Activated naive CD8-positive, alpha-beta T cell treated with anti-CD3 and anti-CD28 coated beads, Interleukin-2, amount 10 ng/mL, durations not matched to agents 7 days and 5 days (primary cell): ENCODE measurements at regions not wholly inside any gene's neighbourhood (a gene's known extent, or its start where the extent isn't known, plus 50 kb on each side); places are given as distances from the start of the nearest gene placed in this dataset.

Experiments used
- ATAC-seq: fragments of 150-1000 bp; cut with Tn5 transposase; one replicate; pipeline ENCODE4 v1.10.0; 2021; ENCODE audit warnings: low read depth, moderate library complexity
- POLR2A ChIA-PET: fragments of 350-600 bp; sonication (Branson Sonifier 250); formaldehyde crosslinking; loops from one replicate; lab custom pipeline; 2021; ENCODE audit warnings: antibody characterized with exemption; lab: Charles Lee
- DNase-seq: peaks from one replicate; pipeline ENCODE4 v3.0.0; 2021
- H3K27ac Mint-ChIP-seq: one replicate; pipeline ENCODE4 v1.8.0; 2022; ENCODE audit warnings: mild to moderate bottlenecking, mixed read lengths
- H3K27me3 Mint-ChIP-seq: one replicate; pipeline ENCODE4 v1.8.0; 2022; ENCODE audit warnings: mild to moderate bottlenecking, moderate library complexity, mixed read lengths
- H3K36me3 Mint-ChIP-seq: one replicate; pipeline ENCODE4 v1.8.0; 2021; ENCODE audit warnings: mild to moderate bottlenecking, mixed read lengths
- H3K4me1 Mint-ChIP-seq: one replicate; pipeline ENCODE4 v1.8.0; 2021; ENCODE audit warnings: mixed read lengths
- H3K4me3 Mint-ChIP-seq: one replicate; pipeline ENCODE4 v1.8.0; 2022; ENCODE audit warnings: mild to moderate bottlenecking, moderate library complexity, mixed read lengths
- H3K9me3 Mint-ChIP-seq: one replicate; pipeline ENCODE4 v1.8.0; 2021; ENCODE audit warnings: mixed read lengths

DNA sequence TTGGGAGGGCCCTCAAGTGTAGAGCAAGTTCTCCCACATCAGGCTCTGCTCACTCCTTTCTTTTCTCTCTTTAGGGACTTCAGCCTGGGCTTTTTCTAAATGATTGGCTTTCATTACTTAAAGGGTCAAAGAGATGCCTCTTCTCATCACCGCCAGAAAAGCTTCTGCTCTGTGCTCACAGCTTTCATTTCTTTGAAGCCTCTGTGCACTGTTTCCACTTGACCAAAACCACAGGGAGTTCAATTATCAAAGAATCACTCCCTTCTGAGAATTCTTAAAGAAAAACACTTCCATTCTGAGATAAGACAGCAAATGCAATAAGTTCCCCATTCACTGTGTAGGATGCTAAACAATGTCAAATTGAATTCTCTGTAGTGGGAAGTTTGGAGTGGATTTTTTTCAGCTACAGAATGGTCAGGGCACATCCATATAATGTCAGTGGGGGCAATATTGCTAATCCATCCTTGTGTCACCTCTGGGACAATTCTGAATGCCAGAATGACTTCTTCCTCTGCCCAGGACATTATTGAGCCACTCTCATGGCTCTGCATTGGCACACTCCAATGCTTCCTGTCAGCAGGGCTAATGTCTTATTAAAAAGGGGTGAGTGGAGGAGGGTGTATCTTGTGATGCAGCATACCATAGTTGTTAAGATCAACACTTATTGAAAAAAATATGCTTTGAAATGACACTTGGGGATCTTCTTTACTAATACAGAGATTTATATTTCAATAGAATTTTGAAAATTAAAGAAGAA lies 217.6 kb downstream of the SNCA start:
- POLR2A ChIA-PET, result no interaction called here
- H3K27me3 Mint-ChIP-seq, result no peaks in the 10 kb centered on the region

DNA sequence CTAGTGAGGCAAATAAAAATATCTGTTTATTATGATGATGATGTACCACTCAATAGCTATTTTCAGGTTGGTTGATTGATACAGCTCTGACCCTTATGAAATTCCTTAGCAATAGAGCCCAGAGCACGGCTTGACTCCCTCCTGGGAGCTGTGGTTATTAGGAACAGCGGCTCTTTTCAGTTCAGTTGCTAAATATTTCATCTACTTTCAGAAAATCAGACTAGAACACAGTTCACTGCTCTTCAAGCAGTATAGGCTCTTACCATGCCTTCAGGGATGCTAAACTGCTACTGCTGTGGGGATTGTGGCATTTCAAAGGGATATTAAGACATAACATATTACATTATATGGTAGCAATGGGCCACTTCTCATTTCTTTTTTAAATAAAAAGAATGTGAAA lies 218.8 kb downstream of the SNCA start:
- DNase-seq, result no peak
- H3K4me1 Mint-ChIP-seq, result peaks cover 41% of the 10 kb centered on the region
- POLR2A ChIA-PET, result no interaction called here
- no peak for ATAC-seq
- peaks cover 15% of the 10 kb centered on the region for H3K36me3 Mint-ChIP-seq
- peaks cover 7% of the 10 kb centered on the region for H3K9me3 Mint-ChIP-seq
- H3K27me3 Mint-ChIP-seq, result no peaks in the 10 kb centered on the region
- H3K27ac Mint-ChIP-seq, result peak overlapping the region; percentile 40
- no peak overlapping the region for H3K4me3 Mint-ChIP-seq

More for the DNA sequence above, 217.6 kb downstream of the SNCA start:
- H3K36me3 Mint-ChIP-seq, result peaks cover 6% of the 10 kb centered on the region
- peaks cover 39% of the 10 kb centered on the region for H3K4me1 Mint-ChIP-seq
- peak; percentile 89 for ATAC-seq
- peak overlapping the region; percentile 59 for H3K4me3 Mint-ChIP-seq
- H3K9me3 Mint-ChIP-seq, result peaks cover 2% of the 10 kb centered on the region
- peak overlapping the region; percentile 89 for H3K27ac Mint-ChIP-seq
- no peak for DNase-seq

DNA sequence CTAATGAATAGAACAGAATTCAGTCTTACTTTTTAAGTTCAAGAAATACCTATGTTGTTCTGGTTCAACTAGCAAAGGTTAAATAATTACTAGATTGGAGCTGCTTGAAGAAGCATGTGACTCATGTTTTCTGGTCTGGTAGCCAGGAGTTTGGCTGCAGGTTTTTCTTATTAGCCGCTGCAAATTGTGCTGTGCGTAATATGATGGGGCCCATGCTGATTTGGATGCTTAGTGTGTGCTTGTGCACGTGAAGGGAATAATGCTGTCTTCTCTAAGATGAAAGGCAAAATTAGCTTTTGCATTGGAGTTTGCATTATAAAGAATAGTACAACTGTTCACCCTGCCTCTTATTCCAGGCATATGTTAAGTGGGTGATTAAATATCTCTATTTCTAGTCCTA lies 219.6 kb downstream of the SNCA start:
- H3K27ac Mint-ChIP-seq, result no peak overlapping the region
- H3K36me3 Mint-ChIP-seq, result peaks cover 21% of the 10 kb centered on the region
- DNase-seq, result no peak
- ATAC-seq, result no peak
- H3K9me3 Mint-ChIP-seq, result peaks cover 13% of the 10 kb centered on the region
- POLR2A ChIA-PET, result no interaction called here
- H3K4me1 Mint-ChIP-seq, result peaks cover 48% of the 10 kb centered on the region
- H3K27me3 Mint-ChIP-seq, result no peaks in the 10 kb centered on the region
- H3K4me3 Mint-ChIP-seq, result no peak overlapping the region

DNA sequence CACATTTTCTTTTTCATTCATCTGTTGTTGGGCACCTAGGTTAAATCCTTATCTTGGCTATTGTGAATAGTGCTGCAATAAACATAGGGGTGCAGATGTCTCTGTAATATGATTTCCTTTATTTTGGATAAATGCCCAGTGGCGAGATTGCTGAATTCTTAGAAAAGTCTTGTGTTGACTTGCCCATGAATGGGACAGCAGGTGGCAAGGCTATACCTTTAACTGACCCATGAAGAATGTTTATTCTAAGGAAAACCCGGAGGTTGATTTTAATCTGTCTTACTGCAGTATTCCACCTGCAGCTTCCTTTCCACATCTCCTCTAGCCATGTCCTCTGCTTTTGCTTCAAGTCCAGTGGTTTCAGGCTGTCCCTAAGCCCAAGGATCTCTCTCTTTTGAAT lies 220.6 kb downstream of the SNCA start:
- Mint-ChIP-seq H3K36me3 (peaks cover 27% of the 10 kb centered on the region), H3K4me3 (no peak overlapping the region), H3K27me3 (no peaks in the 10 kb centered on the region), H3K27ac (peak overlapping the region; percentile 28), H3K9me3 (peaks cover 20% of the 10 kb centered on the region), H3K4me1 (peaks cover 48% of the 10 kb centered on the region)
- DNase-seq (no peak), ATAC-seq (no peak)
- POLR2A ChIA-PET, result no interaction called here

DNA sequence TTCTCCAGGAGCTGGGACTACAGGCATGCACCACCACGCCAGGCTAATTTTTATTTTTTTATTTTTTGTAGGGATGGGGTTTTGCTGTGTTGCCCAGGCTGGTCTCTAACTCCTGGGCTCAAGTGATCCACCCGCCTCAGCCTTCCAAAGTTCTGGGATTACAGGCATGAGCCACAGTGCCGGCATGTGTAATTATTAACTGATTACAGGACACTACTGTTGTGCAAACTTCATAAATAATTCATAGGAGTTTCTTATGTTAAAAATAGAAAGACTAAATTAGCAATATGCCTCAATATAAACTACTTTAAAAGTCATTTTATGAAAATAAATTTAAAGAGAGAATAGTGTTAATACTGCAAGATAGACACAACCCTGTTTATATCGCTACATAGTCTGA lies 221.9 kb downstream of the SNCA start:
- Mint-ChIP-seq H3K27ac (no peak overlapping the region), H3K4me1 (peaks cover 52% of the 10 kb centered on the region), H3K4me3 (no peak overlapping the region), H3K9me3 (peaks cover 26% of the 10 kb centered on the region), H3K36me3 (peaks cover 38% of the 10 kb centered on the region), H3K27me3 (no peaks in the 10 kb centered on the region)
- DNase-seq (no peak), ATAC-seq (no peak)
- POLR2A ChIA-PET, result no interaction called here

DNA sequence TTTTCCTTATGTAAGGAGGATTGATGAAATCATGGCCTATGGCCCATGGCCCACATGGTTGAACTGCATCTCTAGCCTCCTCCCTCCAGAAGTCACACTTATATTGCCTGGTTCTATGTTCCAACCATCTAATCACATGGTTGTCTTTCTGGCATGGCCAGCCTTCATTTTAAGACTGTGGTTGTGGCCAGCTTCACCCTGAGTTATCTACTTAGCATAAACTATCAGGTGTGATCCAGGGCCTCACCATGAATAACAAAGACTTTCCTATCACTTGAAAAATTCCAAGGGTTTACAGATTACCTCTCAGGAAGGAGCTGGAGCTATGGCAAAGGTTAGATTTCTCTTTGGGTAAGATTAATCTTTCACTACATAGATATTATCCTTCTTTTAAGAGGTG lies 222.8 kb downstream of the SNCA start:
- ATAC-seq (no peak), DNase-seq (no peak)
- Mint-ChIP-seq H3K4me3 (no peak overlapping the region), H3K36me3 (peaks cover 38% of the 10 kb centered on the region), H3K9me3 (peaks cover 26% of the 10 kb centered on the region), H3K27ac (no peak overlapping the region), H3K27me3 (no peaks in the 10 kb centered on the region), H3K4me1 (peaks cover 44% of the 10 kb centered on the region)
- POLR2A ChIA-PET, result no interaction called here

DNA sequence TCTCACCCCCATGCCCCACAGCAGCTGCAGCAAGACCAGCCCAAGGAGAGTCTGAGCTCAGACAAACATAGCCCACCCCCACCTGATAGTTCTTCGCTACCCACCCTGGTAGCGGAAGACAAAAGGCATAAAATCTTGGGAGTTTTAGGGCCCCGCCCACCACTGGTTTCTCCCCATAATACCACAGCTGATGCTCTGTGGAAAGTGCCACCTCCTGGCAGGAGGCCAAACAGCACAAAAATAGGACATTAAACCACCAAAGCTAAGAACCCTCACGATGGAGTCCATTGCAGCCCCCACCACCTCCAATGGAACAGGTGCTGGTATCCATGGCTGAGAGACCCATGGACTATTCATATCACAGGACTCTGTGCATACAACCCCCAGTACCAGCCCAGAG lies 226.7 kb downstream of the SNCA start:
- Mint-ChIP-seq H3K9me3 (peaks cover 29% of the 10 kb centered on the region), H3K36me3 (peaks cover 42% of the 10 kb centered on the region), H3K27me3 (no peaks in the 10 kb centered on the region), H3K27ac (peak overlapping the region; percentile 47), H3K4me1 (peaks cover 27% of the 10 kb centered on the region), H3K4me3 (no peak overlapping the region)
- POLR2A ChIA-PET, result no interaction called here
- ATAC-seq (no peak), DNase-seq (no peak)

DNA sequence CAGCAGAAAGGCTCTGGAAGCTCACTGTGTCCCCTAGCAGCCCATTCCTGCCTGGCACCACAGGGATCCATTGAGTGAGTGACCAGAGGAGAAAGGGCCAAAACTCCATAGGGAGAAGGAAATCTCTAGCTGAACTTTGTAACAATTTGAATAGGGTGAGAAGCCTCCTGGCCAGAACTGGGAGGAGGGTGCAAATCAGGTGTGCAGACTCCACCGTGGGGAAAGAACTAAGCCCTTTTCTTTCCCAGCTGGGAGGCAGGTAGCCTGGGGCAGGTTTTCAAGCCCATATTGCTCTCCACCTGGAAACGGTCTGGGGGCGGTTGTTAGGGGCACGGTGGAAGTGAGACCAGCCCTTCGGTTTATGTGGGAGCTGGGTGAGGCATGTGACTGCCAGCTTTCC lies 227.2 kb downstream of the SNCA start:
- DNase-seq (no peak), ATAC-seq (no peak)
- H3K9me3 Mint-ChIP-seq, result peaks cover 32% of the 10 kb centered on the region
- POLR2A ChIA-PET, result no interaction called here
- H3K27me3 Mint-ChIP-seq, result peaks cover 5% of the 10 kb centered on the region
- H3K4me3 Mint-ChIP-seq, result no peak overlapping the region
- no peak overlapping the region for H3K27ac Mint-ChIP-seq
- H3K4me1 Mint-ChIP-seq, result peaks cover 29% of the 10 kb centered on the region
- H3K36me3 Mint-ChIP-seq, result peaks cover 44% of the 10 kb centered on the region

DNA sequence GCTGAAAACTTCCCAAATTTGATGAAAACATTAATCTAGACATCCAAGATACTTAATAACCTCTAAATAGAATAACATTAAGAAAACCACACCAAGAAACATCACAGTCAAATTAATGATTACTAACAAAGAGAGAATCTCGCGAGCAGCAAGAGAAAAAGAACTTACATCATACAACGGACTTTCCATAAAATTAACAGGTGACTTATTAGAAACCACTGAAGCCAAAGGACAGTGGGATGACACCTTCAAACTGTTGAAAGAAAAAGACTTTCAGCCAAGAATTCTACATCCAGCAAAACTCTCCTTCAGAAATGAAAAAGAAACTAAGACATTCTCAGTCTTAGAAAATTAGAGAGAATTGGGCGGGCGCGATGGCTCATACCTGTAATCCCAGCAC lies 232.0 kb downstream of the SNCA start:
- Mint-ChIP-seq H3K27ac (no peak overlapping the region), H3K36me3 (peaks cover 6% of the 10 kb centered on the region), H3K9me3 (peaks cover 8% of the 10 kb centered on the region), H3K4me1 (peaks cover 4% of the 10 kb centered on the region), H3K4me3 (no peak overlapping the region), H3K27me3 (peaks cover 17% of the 10 kb centered on the region)
- no peak for ATAC-seq
- POLR2A ChIA-PET, result no interaction called here
- DNase-seq, result no peak

DNA sequence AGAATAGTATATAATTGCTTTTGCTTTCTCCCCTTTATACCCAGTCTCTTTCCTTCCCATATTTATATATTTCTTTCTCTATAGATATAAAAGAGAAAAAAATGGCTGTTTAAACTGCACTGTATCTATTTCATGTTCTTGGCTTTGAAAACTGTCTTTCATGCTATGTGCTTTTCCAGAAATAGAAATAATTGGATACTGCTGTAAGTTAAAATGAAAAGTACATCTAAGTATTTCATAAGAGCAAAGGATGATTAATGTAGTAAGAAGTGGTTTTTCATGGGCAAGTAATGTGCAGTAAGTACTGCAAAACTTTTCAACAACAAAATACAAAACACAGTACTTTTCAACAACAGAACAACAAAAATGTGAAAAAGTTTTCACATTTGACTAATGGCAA lies 237.9 kb downstream of the SNCA start:
- no peak for DNase-seq
- Mint-ChIP-seq H3K9me3 (no peaks in the 10 kb centered on the region), H3K4me3 (no peak overlapping the region), H3K27me3 (peaks cover 9% of the 10 kb centered on the region), H3K27ac (no peak overlapping the region), H3K4me1 (peaks cover 1% of the 10 kb centered on the region), H3K36me3 (no peaks in the 10 kb centered on the region)
- POLR2A ChIA-PET, result no interaction called here
- ATAC-seq, result no peak

DNA sequence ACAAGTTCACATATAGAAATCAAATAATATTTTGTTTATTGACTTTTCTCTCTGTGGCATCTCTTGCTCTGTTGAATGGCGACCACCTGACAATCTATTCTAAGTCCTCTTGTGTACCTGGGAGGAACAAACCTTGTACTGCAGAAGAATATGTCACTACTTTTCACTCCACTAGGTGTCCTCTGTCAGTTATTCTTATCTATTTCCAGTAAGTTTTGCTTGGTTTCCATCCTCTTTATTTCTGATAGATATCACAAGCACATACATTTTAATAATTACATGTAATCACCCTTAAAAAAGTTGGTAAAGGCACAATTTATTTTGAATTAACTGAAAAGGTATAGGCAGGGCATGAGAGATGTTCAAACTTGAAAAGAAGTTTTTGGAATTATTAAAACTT lies 238.4 kb downstream of the SNCA start:
- Mint-ChIP-seq H3K27me3 (peaks cover 9% of the 10 kb centered on the region), H3K36me3 (no peaks in the 10 kb centered on the region), H3K4me3 (no peak overlapping the region), H3K27ac (no peak overlapping the region), H3K4me1 (peaks cover 1% of the 10 kb centered on the region), H3K9me3 (no peaks in the 10 kb centered on the region)
- POLR2A ChIA-PET, result no interaction called here
- ATAC-seq (peak; percentile 50), DNase-seq (no peak)

DNA sequence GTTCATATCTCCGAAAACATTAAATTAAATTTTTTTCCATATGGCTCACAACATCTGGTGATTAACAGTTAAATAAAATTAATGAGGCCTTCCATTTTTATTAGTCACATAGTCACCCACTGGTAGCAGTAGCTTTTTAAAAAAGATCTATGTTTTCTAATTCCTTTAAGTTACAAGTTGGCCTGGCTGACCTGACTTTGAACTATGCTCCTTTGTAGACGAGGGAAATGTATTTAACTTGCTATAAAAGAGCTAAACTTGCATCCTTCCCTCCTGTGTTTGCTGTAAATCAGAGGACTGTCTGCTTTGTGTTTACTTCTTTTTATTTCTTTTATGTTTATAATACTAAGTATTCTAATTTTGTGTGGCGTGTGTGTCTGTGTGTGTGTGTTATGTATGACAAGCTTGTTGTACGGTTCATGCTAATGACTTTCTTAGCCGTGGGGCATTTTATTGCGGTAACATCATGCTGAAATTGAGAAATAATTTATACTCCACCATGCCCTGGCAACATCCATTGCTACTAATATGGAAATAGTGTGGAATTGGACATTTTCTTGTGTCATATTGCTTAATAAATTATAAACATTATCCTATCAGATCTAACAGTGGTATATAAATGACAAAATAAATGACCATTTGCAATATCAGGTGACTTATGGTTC lies 241.7 kb downstream of the SNCA start:
- no peak overlapping the region for H3K4me3 Mint-ChIP-seq
- POLR2A ChIA-PET, result no interaction called here
- peaks cover 1% of the 10 kb centered on the region for H3K4me1 Mint-ChIP-seq
- H3K27me3 Mint-ChIP-seq, result no peaks in the 10 kb centered on the region
- H3K27ac Mint-ChIP-seq, result no peak overlapping the region
- DNase-seq, result no peak
- no peak for ATAC-seq
- no peaks in the 10 kb centered on the region for H3K36me3 Mint-ChIP-seq
- peaks cover 3% of the 10 kb centered on the region for H3K9me3 Mint-ChIP-seq

DNA sequence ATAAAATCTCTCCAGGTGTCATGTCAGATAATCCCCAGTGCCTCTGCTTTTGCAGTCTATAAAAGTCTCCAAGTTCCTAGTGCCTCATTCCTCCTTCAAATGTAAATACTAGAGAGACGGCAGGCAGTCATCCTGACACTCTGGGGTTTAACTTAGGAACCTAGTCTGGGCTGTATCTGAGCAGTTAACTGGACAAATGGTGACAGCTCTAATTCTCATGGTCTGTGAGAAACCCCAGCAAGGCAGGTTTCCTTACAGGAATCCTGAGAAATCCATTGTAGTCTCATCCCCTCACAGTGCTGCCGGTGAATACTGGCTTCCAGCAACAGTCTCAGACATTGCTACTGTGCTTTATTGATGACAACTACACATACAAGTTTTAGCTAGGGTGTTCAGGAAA lies 246.8 kb downstream of the SNCA start:
- Mint-ChIP-seq H3K27ac (no peak overlapping the region), H3K4me3 (no peak overlapping the region), H3K9me3 (peaks cover 3% of the 10 kb centered on the region), H3K36me3 (no peaks in the 10 kb centered on the region), H3K27me3 (peaks cover 15% of the 10 kb centered on the region), H3K4me1 (no peaks in the 10 kb centered on the region)
- POLR2A ChIA-PET, result no interaction called here
- DNase-seq (no peak), ATAC-seq (no peak)

DNA sequence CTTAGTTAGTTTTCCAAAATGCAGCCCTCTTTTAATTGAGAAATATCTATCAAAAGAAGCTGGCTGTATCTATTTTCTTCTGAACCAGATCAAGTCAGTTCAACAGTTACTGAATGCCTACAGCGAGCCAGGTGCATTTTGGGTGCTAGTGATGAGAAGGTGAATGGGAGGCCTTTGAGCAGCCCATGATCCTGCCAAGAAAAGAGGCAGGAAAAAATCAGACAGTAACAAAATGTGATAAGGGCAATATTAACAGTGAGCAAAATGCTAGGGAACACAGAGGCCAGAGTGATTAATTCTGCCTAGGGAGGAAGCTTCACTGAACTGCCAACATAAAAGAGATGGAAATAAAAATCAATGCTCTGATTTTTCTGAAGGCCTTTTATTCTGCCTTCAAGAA lies 248.5 kb downstream of the SNCA start:
- POLR2A ChIA-PET, result no interaction called here
- ATAC-seq (no peak), DNase-seq (no peak)
- Mint-ChIP-seq H3K36me3 (no peaks in the 10 kb centered on the region), H3K4me1 (no peaks in the 10 kb centered on the region), H3K4me3 (no peak overlapping the region), H3K9me3 (peaks cover 3% of the 10 kb centered on the region), H3K27ac (no peak overlapping the region), H3K27me3 (peaks cover 23% of the 10 kb centered on the region)
